CD14-positive monocyte (primary cell): ENCODE measurements at regions not wholly inside any gene's neighbourhood (a gene's known extent, or its start where the extent isn't known, plus 50 kb on each side); places are given as distances from the start of the nearest gene placed in this dataset.

Experiments used
- DNase-seq, 3 donors: peaks; one replicate each; pipeline ENCODE4 v3.0.0-alpha.2; 2011 to 2022
- H2AFZ ChIP-seq: 2 replicates; pipeline ENCODE4 v1.6.0; 2012; ENCODE audit warnings: mild to moderate bottlenecking, low read depth, low read length, inconsistent platforms; ENCODE audit not compliant: insufficient read depth, poor library complexity, severe bottlenecking
- H3K27ac ChIP-seq, 2 donors: 1 replicate in 1 of 2; 2 replicates in 1 of 2; pipeline ENCODE4 v1.5.1; 2012 to 2013; ENCODE audit warnings: low read length in 2 of 2, control low read depth in 1 of 2, inconsistent platforms in 1 of 2, low read depth in 1 of 2, mild to moderate bottlenecking in 1 of 2
- H3K27me3 ChIP-seq, 2 donors: one replicate each; pipeline versions ENCODE4 v1.6.0 to v1.6.1; 2011 to 2013; ENCODE audit warnings: low read length in 2 of 2; ENCODE audit not compliant: control insufficient read depth in 2 of 2, insufficient read depth in 2 of 2
- H3K36me3 ChIP-seq, 2 donors: replicated peaks in 1 of 2; 1 replicate in 1 of 2; 2 replicates in 1 of 2; pipeline versions ENCODE4 v1.5.1 to v1.6.1; 2012 to 2013; ENCODE audit warnings: low read length in 2 of 2, control low read depth in 1 of 2, inconsistent platforms in 1 of 2, mild to moderate bottlenecking in 1 of 2; ENCODE audit not compliant: insufficient read depth in 2 of 2, control insufficient read depth in 1 of 2
- H3K4me1 ChIP-seq, 2 donors: 1 replicate in 1 of 2; 2 replicates in 1 of 2; pipeline versions ENCODE4 v1.5.1 to v1.6.1; 2012 to 2013; ENCODE audit warnings: low read length in 2 of 2, control low read depth in 1 of 2, inconsistent platforms in 1 of 2, mild to moderate bottlenecking in 1 of 2, moderate library complexity in 1 of 2; ENCODE audit not compliant: insufficient read depth in 2 of 2, control insufficient read depth in 1 of 2
- H3K4me2 ChIP-seq: replicated peaks from 2 replicates; pipeline ENCODE3; 2012; ENCODE audit warnings: low read length, moderate library complexity, mild to moderate bottlenecking; ENCODE audit not compliant: poor library complexity, severe bottlenecking; ENCODE audit errors: extremely low read depth
- H3K4me3 ChIP-seq, 3 experiments: fragments of 200-600 bp in 1 of 3; sonication (generic) in 1 of 3; replicated peaks in 1 of 3; 1 replicate in 2 of 3; 2 replicates in 1 of 3; pipeline ENCODE4 v1.5.1; 2011 to 2013; ENCODE audit warnings: low read length in 3 of 3, mild to moderate bottlenecking in 3 of 3, control low read depth in 2 of 3, low read depth in 2 of 3, inconsistent platforms in 1 of 3, moderate library complexity in 1 of 3
- H3K79me2 ChIP-seq: 2 replicates; pipeline ENCODE4 v1.6.0; 2012; ENCODE audit warnings: mild to moderate bottlenecking, control low read depth, inconsistent platforms, low read length, moderate library complexity; ENCODE audit not compliant: insufficient read depth
- H3K9ac ChIP-seq: 2 replicates; pipeline ENCODE4 v1.6.0; 2017; ENCODE audit warnings: low read length, mild to moderate bottlenecking; ENCODE audit not compliant: insufficient read depth, poor library complexity, severe bottlenecking
- H3K9me3 ChIP-seq, 2 donors: replicated peaks in 1 of 2; 1 replicate in 1 of 2; 2 replicates in 1 of 2; pipeline versions ENCODE4 v1.5.1 to v1.6.1; 2012 to 2013; ENCODE audit warnings: low read length in 2 of 2, control low read depth in 1 of 2; ENCODE audit not compliant: control insufficient read depth in 1 of 2, insufficient read depth in 1 of 2
- H4K20me1 ChIP-seq: 2 replicates; pipeline ENCODE4 v1.6.0; 2012; ENCODE audit warnings: mild to moderate bottlenecking, low read length, control low read depth, moderate library complexity; ENCODE audit not compliant: insufficient read depth
- H3K27ac Mint-ChIP-seq, 7 donors: one replicate each; pipeline ENCODE4 v1.8.0; 2020; ENCODE audit warnings: mild to moderate bottlenecking in 7 of 7, mixed read lengths in 7 of 7, moderate library complexity in 6 of 7, inconsistent platforms in 2 of 7
- H3K27me3 Mint-ChIP-seq, 3 donors: one replicate each; pipeline ENCODE4 v1.8.0; 2021 to 2022; ENCODE audit warnings: low read depth in 3 of 3, mild to moderate bottlenecking in 3 of 3, mixed read lengths in 3 of 3, moderate library complexity in 3 of 3, inconsistent platforms in 1 of 3
- H3K36me3 Mint-ChIP-seq, 2 donors: one replicate each; pipeline ENCODE4 v1.8.0; 2020; ENCODE audit warnings: mixed read lengths in 2 of 2, inconsistent platforms in 1 of 2, mild to moderate bottlenecking in 1 of 2
- H3K4me1 Mint-ChIP-seq: one replicate; pipeline ENCODE4 v1.8.0; 2020; ENCODE audit warnings: mild to moderate bottlenecking, mixed read lengths
- H3K4me3 Mint-ChIP-seq, 2 donors: one replicate each; pipeline ENCODE4 v1.8.0; 2020; ENCODE audit warnings: mild to moderate bottlenecking in 2 of 2, mixed read lengths in 2 of 2, moderate library complexity in 1 of 2
- H3K9me3 Mint-ChIP-seq, 7 donors: one replicate each; pipeline ENCODE4 v1.8.0; 2020 to 2022; ENCODE audit warnings: mixed read lengths in 7 of 7, mild to moderate bottlenecking in 6 of 7, moderate library complexity in 6 of 7, inconsistent platforms in 2 of 7
- WGBS: methylation state at CpG from one replicate; pipeline ENCODE4 v1.1.5; 2013; ENCODE audit warnings: missing lambda C conversion rate; ENCODE audit not compliant: insufficient coverage; 5-methylcytosine and 5-hydroxymethylcytosine counted together
- intact Hi-C, 2 donors: fragments of 100-400 bp; cut with micrococcal nuclease; formaldehyde crosslinking; loops; one replicate each; pipeline versions ENCODE4 v1.15.0 to v1.15.1; 2023
- TF ChIP-seq, protein P1 (sequence below): fragments of 200-600 bp; IDR thresholded peaks from one replicate; pipeline ENCODE4 v1.8.0; 2022; ENCODE audit warnings: antibody characterized with exemption, mild to moderate bottlenecking

DNA sequence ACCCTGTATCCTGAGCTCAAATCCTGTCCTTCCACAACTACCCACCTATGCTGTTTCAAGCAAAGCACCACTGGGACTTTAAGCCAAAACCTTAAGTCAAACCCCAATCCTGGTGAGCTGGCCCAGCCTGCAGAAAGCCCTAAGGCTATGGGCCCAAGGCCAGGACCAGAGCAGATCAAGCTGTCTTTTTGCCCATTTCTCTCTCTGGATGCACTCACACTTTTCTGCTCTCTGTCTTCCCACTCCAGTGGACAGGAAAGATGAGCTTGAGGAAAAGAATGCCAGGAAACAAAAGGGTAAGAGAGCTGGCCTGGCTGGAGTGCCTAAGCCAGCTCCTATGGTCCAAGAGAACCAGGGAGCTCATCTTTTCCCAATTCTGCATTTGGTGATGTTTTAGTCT, 284.3 kb upstream of the ISX start:
- no peak for DNase-seq
- no peak overlapping the region for H3K27ac Mint-ChIP-seq
- intact Hi-C loops = no loop called here

DNA sequence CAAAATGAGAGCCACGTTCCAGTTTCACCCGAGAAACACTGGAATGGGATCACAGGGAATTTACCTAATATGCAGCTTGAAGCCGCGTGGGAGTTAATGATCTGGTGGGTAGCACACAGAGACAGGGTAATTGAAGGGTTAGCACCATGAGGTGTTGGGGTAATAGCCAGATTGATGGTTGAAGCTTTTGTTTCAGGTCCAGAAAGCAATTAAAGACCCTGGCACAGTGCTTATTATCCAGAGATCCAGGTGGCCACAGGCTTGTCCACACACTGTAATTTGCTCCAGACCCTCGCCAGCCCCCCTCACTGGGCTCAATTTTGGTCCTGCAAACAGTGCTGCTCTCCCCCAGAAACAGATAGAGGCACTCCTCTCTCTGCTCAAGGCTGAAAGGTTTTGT, 282.5 kb upstream of the ISX start:
- Histone ChIP-seq H2AFZ (no peak overlapping the region), H3K9me3 (peaks cover 0 to 6% of the 10 kb centered on the region in 2 donors), H3K36me3 (no peaks in the 10 kb centered on the region), H3K9ac (no peak overlapping the region), H3K4me2 (no peak overlapping the region), H4K20me1 (no peaks in the 10 kb centered on the region), H3K27me3 (no peaks in the 10 kb centered on the region), H3K79me2 (no peaks in the 10 kb centered on the region), H3K4me1 (no peaks in the 10 kb centered on the region), H3K27ac (no peak overlapping the region), H3K4me3 (no peak overlapping the region)
- Mint-ChIP-seq H3K9me3 (peaks cover 2 to 12% (median 3%) of the 10 kb centered on the region in 7 donors), H3K4me1 (no peaks in the 10 kb centered on the region), H3K27me3 (no peaks in the 10 kb centered on the region), H3K4me3 (no peak overlapping the region), H3K27ac (no peak overlapping the region), H3K36me3 (no peaks in the 10 kb centered on the region)
- DNase-seq = no peak
- WGBS = 69% methylated on average over 3 of the region's 5 CpGs
- intact Hi-C loops = no loop called here
- TF ChIP-seq, protein P1, sequence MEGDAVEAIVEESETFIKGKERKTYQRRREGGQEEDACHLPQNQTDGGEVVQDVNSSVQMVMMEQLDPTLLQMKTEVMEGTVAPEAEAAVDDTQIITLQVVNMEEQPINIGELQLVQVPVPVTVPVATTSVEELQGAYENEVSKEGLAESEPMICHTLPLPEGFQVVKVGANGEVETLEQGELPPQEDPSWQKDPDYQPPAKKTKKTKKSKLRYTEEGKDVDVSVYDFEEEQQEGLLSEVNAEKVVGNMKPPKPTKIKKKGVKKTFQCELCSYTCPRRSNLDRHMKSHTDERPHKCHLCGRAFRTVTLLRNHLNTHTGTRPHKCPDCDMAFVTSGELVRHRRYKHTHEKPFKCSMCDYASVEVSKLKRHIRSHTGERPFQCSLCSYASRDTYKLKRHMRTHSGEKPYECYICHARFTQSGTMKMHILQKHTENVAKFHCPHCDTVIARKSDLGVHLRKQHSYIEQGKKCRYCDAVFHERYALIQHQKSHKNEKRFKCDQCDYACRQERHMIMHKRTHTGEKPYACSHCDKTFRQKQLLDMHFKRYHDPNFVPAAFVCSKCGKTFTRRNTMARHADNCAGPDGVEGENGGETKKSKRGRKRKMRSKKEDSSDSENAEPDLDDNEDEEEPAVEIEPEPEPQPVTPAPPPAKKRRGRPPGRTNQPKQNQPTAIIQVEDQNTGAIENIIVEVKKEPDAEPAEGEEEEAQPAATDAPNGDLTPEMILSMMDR = no peak

More for the DNA sequence above, 284.3 kb upstream of the ISX start:
- Histone ChIP-seq H3K4me1 (no peaks in the 10 kb centered on the region), H3K36me3 (no peaks in the 10 kb centered on the region), H2AFZ (no peak overlapping the region), H3K4me2 (no peak overlapping the region), H3K27me3 (no peaks in the 10 kb centered on the region), H4K20me1 (no peaks in the 10 kb centered on the region), H3K79me2 (no peaks in the 10 kb centered on the region), H3K4me3 (no peak overlapping the region), H3K9ac (no peak overlapping the region), H3K27ac (no peak overlapping the region), H3K9me3 (peaks cover 6 to 7% of the 10 kb centered on the region in 2 donors)
- Mint-ChIP-seq H3K4me1 (no peaks in the 10 kb centered on the region), H3K9me3 (peaks cover 5 to 21% (median 11%) of the 10 kb centered on the region in 7 donors), H3K36me3 (no peaks in the 10 kb centered on the region), H3K4me3 (no peak overlapping the region), H3K27me3 (no peaks in the 10 kb centered on the region)
- TF ChIP-seq, protein P1 = no peak
